Stomach (tissue), 4 donors: ENCODE measurements at regions not wholly inside any gene's neighbourhood (a gene's known extent, or its start where the extent isn't known, plus 50 kb on each side); places are given as distances from the start of the nearest gene placed in this dataset.

Experiments
- EP300 ChIP-seq: sonication (generic); formaldehyde crosslinking; IDR thresholded peaks from one replicate; pipeline ENCODE4 v1.6.1; 2017; ENCODE audit warnings: antibody characterized with exemption
- POLR2A ChIP-seq, 4 donors: fragments of 450-650 bp; IDR thresholded peaks; one replicate each; pipeline ENCODE4 v1.6.1; 2016; ENCODE audit warnings: antibody characterized with exemption in 4 of 4, control low read depth in 2 of 4, mild to moderate bottlenecking in 1 of 4, moderate library complexity in 1 of 4
- POLR2AphosphoS5 ChIP-seq, 3 donors: sonication (generic); formaldehyde crosslinking; IDR thresholded peaks; one replicate each; pipeline ENCODE4 v1.6.1; 2016; ENCODE audit warnings: antibody characterized with exemption in 3 of 3
- TF ChIP-seq, protein P1 (sequence below), 7 experiments: fragments of 450-650 bp in 4 of 7; fragments of 200-600 bp in 3 of 7; sonication (generic) in 3 of 7; IDR thresholded peaks; one replicate each; pipeline ENCODE4 v1.5.1; 2016 to 2019; ENCODE audit warnings: antibody characterized with exemption in 7 of 7, control low read depth in 2 of 7, mild to moderate bottlenecking in 1 of 7

DNA sequence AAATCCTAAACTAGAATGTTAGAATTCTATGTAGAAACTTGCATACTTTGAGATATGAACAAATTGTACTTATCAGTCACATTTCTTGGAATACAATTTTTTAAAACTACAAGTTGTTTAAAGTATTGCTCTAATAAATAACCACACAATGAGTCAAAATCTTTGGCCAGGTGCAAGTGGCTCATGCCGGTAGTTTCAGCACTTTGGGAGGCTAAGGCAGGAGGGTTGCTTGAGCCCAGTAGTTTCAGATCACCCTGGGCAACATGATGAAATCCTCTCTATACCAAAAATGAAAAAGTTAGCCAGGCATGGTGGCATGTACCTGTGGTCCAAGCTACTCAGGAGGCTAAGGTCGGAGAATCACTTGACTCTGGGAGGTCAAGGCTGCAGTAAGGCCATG, 257.8 kb downstream of the COX7C start:
- TF ChIP-seq POLR2A (IDR thresholded peaks at IDR 0.05): no peak
- no peak for TF ChIP-seq EP300
- TF ChIP-seq, protein P1, sequence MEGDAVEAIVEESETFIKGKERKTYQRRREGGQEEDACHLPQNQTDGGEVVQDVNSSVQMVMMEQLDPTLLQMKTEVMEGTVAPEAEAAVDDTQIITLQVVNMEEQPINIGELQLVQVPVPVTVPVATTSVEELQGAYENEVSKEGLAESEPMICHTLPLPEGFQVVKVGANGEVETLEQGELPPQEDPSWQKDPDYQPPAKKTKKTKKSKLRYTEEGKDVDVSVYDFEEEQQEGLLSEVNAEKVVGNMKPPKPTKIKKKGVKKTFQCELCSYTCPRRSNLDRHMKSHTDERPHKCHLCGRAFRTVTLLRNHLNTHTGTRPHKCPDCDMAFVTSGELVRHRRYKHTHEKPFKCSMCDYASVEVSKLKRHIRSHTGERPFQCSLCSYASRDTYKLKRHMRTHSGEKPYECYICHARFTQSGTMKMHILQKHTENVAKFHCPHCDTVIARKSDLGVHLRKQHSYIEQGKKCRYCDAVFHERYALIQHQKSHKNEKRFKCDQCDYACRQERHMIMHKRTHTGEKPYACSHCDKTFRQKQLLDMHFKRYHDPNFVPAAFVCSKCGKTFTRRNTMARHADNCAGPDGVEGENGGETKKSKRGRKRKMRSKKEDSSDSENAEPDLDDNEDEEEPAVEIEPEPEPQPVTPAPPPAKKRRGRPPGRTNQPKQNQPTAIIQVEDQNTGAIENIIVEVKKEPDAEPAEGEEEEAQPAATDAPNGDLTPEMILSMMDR (IDR thresholded peaks at IDR 0.05): no peak
- no peak for TF ChIP-seq POLR2AphosphoS5 (IDR thresholded peaks at IDR 0.05)
